GM21360 (cell line): ENCODE measurements at regions not wholly inside any gene's neighbourhood (a gene's known extent, or its start where the extent isn't known, plus 50 kb on each side); places are given as distances from the start of the nearest gene placed in this dataset.

Source experiments
- ATAC-seq: cut with Tn5 transposase; IDR thresholded peaks from one replicate; pipeline ENCODE4 v1.9.1; 2021; ENCODE audit warnings: mild to moderate bottlenecking, moderate library complexity; ENCODE audit not compliant: unreplicated experiment

DNA sequence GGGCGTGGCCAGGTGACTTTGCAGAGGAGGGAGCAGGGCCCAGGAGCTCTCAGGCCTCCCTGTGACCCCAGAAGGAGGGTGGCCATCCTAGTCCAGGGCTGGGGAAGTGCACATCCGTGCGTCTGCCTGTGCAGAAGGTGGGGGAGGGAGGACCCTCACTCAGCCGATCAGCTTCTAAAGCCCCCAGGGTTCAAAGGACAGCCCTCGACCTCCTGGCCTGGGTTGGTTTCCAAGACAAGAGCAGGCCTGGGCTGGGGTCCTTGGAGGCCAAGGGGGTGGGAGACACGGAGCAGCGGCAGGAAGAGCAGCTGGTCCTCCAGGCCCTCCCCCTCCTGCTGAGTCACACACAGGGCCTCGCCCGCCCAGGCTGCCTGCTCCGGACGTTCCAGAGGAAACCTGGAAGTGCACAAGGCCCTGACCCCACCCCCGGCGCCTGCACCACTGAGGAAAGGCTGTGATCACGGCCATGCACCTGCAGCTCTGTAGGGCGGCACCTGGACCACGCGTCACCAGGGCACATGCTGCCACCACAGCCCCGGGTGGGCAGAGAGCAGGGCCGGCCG, 67.1 kb upstream of the ZNF469 start:
- ATAC-seq = no peak

DNA sequence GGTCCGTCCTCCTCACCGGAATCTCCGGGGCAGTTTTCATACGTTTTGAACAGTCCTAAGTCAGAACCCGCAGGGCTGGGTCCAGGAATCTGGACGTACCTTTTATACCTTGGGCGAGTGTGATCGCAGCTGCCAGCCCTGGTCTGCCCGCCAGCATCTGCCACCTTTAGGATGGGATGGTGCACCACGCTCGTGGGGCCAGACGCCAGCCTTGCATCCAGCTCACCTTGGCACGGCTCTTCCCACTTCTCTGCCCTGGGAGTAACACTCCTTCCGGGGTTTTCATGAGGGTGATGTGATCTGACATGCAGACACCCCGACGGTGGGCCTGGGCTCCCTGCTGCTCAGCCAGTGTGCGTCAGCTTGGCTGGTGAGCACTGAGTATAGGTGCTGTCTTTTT, 66.6 kb upstream of the ZNF469 start:
- ATAC-seq = no peak

DNA sequence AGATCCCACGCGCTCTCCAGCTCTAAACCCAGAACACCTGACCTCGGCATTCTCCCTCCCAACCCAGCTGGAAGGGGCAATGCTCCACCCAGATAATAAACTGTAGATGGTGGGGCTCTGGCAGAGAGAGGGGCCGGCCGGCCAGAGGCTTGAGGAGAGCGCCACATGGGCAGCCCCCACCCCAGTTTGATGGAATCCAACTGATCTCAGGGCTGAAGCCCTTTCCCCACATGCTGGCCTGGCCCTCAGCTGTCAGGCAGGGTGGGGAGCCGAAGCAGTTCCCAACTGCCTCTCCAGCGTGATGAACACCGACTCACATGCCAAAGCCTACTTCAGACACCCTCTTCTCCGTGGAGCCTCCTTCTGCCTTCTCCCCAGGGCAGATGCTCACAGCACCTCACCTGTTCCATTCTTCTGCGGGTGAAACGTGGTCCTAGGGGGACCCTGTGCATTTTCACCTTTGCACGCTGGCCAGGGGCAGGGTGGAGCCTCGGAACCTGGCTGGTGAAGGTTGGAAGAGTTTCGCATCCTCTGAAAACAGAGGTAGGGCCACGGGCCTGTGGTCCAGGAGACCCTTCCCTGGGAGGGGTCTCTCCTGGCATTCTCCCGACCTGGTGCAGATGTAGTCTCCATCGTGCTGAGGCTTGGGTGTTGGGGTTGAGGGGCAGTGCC, 65.7 kb upstream of the ZNF469 start:
- ATAC-seq = no peak

DNA sequence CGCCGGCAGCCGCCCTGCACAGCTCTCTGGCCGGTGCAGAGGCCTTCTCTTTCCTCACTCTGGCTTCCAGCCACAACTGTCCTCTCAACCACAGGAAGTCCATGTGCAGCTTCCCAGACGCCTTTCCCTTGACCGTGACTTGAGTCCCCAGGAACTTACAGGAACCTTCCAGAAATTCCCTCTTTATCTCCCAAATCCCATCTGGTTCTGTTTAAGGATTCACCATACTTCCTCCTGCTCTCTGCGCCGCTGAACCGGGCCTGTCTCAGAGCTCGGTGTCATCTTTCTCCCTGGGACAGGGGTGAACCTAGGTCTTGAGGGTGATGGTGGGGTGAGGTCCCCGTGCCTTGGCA, 65.2 kb upstream of the ZNF469 start:
- ATAC-seq = no peak

DNA sequence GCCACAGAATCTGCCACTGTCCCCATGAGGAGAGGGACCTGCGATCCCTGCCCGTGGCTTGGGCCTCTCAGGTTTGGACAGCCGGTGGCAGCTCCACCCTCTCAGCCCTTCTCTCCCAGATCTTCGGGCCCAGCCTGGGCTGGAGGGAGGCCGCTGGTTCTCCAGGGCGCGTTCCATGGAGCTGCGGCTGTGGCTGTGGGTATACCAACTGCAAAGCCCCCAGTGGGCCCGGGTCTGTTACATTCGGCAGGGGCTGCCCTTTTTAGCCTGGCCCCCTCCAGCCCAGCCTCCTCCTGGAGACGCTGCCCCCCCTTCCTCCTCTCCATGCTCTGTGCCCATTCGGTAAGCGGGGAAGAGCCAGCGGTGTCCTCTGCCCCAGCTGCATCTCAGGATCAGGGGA, 64.7 kb upstream of the ZNF469 start:
- ATAC-seq = no peak

DNA sequence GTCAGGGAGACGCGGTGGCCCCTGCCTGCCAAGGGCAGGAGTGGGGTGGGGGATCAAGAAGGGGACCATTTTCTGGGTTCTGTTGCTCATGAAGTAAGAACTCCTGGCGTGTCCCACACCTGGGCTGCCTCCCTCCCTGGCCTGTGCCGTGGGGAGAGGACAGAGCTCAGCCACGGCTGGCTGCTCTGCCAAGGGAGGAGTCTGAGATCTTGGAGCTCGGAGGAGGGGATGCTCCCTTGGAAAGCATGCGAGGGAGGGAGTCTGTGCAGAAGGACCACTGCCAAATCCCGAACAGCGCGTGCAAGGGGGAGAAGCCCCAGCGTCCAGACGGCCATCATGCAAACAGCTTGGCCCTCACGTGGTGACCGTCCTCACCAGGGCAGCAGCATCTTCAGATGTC, 64.2 kb upstream of the ZNF469 start:
- ATAC-seq = no peak

DNA sequence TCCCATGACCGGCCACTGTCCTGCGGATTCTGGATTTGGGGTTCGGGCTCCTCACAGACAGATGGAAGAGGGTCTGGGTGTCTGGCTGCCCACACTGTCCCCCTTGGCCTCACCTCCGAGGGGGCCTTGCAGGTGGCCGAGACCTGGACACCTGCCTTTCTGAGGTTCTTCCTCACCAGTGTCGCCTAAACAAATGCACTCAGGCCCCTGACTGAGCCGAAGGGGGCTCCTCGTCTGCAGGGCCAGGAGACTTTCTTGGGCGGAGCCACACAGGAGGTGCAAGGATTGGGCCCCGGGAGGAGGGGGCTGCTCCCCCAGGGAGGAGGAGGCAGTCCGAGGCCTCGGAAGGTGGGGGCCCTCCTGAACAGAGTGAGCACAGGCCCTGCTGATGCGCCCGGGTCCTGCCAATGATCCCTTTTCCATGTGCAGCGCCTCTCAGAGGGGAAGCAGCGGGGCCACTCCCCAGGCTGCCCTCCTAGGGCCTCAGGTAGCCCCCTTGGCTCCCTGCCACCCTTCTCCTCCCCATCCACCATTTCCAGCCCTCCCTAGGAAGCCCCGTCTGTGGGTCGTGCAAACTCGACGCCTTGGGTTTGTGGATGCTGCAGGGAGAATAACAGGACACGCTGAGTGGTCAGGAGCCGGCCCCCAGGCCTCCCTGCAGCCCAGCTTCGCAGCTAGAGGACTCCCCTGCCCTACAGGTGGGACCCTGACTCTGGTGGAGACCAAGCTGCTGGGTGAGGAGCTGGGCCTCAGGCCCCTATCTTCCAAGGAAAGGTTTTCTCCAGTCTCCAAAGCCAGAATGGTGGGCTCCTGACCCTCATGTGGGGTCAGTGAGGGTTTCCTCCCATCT, 63.4 kb upstream of the ZNF469 start:
- ATAC-seq = no peak

DNA sequence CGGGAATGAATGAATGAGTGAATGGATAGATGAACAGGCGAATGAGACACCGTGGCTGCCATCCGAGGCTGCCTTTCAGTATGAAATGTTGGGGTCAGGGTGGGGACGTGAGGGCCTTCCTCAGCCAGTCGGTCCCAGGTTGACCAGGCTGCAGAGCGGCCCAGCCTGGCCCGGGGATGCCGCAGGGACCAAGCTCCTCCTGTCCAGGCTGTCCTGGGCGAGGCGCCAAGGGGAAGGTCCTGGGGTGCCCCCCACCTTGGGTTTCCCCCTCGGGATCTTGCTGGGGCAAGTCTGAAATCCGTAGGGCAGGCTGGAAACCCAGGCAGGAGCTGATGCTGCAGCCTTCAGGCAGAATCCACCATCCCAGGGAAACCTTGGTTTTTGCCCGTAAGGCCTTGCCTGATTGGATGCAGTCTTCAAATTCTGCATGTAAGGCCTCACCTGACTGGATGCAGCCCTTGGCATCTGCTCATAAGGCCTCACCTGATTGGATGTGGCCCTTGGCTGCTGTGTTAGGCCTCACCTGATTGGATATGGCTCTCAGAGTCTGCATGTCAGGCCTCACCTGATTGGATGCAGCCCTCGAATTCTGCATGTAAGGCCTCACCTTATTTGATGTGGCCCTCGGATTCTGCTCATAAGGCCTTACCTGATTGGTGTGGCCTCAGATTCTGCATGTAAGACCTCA, 61.7 kb upstream of the ZNF469 start:
- no peak for ATAC-seq

DNA sequence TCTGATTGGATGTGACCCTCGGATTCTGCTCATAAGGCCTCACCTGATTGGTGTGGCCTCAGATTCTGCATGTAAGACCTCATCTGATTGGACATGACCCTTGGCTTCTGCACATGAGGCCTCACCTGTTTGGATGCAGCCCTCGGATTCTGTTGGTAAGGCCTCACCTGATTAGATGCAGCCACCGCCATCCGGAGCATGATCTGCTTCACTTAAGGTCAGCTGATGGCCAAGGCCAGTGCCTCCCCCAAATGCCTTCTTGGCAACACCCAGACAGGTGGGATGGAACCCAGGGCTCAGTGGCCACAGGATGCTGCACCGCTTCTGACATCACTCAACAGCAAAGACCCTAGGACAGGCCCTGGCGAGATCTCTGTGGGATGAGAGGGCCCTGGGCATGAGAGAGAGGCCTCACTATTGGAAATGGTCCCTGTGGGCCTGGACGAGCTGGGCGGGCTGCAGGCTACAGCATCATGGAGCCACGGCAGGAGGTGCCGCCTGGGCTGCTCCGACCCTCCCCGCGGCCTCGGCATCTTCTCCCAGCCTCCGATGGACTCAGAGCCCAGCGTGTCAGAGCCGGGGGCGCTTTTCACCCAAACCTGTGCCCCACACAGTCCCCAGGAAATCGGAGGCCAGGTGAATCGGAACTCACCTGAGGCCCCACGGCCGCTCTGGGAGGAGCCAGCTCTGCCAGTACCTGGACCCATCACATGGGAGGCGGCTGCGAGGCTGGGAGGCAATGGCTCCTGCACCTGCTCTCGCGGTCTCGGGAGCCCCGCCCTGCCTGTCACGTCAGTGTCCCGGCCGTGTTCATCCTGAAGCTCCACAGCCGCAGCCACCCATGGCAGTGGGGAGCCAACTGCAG, 60.9 kb upstream of the ZNF469 start:
- no peak for ATAC-seq

DNA sequence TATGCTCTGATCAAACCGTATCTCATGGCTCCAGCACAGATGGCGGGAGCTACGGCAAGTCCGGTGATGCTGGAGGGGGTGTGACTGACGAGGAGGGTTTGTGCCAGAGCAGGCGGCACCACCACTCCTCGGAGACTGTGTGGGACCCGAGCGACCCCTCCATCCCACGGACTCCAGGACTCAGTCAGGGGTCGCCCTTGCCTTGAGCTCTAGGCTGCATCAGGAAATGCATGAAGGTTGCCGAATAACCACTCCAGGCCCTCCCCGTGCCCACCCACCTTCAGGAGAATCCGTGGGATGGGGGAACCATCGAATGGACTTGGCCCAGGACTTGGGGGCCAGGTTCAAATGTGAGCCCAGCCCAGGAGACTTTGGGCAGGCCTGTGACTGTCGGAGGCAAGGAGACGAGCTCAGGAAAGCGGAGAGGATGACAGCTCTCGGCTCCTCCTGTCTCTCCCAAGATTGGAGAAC, 60.2 kb upstream of the ZNF469 start:
- ATAC-seq = no peak

DNA sequence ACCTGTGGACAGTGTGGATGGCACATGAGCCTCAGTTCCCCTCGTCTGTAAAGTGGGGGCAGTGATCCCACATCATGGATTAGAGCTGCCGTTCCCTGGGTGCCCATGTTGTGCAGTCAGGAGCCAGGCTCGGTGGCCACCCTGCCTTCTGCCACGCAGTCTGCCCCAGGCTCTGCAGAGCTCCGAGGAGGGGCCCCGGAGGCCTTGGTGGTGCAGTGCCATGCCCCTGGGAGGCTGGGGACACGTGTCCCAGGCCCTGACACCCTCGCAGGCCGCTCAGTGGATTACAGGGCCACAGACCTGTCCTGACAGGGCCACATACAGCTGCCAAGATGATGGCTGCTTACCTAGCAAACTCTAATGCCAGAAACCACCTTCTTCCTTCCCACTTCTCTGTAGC, 59.7 kb upstream of the ZNF469 start:
- ATAC-seq = no peak

DNA sequence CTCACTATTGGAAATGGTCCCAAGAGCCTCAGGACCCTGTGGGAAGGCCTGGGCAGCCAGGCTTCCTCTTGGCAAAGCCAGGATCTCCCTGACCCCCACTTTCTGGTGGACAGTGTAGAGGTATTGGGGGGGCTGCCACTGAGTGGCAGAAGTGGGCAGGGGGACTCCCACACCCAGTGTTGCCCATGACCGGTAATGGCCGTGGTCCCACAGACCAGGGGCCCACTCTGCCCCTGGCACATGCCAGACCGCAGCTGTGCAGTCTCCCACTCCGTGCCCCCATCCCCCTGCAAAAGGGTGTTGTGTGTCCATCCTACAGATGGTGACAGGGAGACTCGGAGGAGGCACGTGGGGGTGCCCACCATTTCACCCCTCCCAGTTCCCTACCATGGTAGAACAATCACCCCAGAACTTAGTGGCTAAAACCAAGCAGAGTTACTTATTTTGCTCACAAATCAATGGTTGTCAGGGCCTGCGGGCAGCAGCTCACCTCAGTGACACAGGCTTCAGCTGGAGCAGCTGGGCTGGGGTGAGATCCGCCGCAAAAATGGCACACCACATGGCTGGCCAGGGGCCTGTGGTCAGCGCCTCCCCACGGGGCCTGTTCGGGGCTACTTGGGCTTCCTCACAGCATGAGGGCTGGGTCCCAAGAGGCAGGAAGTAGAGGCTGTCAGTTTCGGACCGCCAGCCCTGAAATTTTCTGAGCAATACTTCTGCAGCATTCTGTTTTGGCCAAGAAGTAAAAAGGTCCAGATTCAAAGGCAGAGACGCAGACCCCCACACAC, 59.0 kb upstream of the ZNF469 start:
- no peak for ATAC-seq

DNA sequence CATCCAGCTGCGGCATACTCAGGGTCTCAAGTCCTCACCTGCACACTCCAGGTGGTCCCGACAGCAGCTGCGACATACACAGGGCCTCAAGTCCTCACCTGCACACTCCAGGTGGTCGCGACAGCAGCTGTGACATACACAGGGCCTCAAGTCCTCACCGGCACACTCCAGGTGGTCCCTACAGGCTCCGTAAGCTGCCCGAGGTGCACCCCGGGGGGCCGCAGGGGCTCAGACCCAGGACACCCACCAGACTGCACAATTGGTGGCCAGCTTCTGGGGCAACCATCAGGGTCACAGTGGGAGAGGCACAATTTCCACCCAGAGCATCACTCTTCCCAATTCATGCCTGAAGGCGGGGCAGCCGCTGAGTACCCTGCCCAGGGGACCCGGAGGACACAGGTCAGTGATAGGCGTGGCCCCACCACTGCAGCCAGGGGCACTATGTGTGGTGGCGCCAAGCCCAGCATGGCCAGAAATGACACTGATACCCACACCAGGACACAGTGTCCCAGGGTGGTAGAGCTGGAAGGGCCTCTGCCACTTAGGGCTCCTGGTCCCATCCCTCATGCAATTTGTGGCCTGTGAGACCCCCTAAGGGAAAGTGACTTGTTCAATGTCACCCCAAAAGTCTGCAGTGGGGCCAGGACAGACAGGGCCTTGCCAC, 57.5 kb upstream of the ZNF469 start:
- no peak for ATAC-seq

DNA sequence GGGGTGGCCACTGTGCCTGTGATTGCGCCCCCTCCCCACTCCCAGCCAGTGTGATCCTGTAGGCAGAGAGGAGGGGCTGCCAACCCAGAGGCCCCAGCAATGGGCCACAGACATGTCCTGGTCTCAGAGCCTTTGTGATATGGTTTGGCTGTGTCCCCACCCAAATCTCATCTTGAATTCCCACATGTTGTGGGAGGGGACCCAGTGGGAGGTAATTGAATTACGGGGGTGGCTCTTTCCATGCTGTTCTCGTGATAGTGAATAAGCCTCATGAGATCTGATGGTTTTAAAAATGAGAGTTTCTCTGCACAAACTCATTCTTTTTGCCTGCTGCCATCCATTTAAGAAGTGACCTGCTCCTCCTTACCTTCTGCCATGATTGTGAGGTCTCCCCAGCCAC, 56.8 kb upstream of the ZNF469 start:
- ATAC-seq = no peak

DNA sequence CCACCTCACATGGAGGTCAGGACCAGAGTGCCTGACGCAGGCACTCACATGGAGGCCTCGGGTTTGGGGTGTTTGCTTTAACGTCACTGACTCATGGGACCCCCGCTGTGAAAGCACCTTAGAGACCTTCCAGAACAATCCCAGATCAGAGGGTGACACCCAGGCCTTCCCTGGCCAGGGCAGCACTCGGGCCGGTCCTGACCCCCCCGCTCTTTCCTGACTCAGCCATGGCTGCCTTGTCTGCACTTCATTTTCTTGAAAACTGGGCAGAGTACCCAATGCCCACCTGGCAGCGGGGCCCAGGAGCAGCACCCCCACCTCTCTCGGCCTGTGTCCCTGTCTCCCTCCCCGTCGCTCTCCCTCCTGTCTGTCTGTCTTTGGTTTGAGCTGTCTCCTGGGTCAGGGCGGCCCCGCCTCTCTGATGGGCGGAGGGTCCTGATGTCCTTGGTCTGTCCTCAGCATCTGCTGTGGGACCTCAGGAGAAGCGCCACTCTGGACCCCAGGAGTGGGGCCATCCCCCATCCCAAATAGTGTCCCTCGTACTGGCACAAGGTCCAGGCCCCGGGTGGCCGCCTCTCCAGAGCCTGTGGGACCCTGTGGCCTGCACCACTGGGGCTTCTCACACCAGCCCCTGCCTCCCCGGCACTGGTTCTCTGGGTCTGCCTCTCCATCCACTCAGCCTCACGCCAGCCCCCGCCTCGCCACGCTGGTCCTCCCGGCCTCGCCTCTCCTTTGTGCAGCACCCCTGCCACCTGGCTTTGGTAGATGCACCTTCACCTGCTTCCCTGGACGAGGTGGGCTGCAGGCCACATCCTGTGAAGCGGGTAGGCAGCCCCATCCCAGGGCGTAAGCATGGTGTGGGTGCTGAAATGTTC, 55.9 kb upstream of the ZNF469 start:
- no peak for ATAC-seq

DNA sequence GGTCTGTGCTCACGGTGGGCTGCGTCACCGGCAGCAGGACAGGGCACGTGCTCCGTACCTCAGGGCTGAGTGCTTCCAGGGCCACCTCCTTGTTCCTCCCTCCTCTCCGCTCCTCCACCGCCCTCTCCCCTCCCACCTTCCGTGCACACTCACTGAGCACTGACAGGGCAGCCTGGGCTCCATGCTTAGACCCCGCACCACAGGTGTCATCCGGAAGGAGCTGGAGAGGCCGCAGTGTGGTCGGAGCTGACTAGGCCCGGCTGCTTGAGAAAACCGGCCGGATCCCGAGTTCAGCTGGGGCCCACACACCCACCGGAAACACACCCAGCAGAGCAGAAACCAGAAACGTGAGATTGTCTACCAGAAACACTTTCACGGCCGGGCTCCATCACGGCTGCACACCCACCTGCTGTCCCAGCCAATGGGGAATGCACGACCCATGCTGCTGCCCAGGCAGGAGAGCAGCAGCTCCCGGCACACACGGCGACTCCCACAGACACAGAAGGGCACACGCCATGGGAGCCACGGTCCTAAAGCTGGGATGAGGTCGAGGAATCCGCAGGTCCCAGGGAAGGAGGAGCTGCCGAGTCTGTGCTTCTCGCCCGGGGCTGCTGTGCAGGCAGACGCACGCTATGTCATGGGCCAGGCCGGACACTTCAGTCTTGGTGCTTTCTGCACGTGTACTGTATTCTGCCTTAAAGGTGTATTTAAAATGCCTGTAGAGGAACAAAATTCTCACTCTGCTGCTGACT, 55.0 kb upstream of the ZNF469 start:
- no peak for ATAC-seq

DNA sequence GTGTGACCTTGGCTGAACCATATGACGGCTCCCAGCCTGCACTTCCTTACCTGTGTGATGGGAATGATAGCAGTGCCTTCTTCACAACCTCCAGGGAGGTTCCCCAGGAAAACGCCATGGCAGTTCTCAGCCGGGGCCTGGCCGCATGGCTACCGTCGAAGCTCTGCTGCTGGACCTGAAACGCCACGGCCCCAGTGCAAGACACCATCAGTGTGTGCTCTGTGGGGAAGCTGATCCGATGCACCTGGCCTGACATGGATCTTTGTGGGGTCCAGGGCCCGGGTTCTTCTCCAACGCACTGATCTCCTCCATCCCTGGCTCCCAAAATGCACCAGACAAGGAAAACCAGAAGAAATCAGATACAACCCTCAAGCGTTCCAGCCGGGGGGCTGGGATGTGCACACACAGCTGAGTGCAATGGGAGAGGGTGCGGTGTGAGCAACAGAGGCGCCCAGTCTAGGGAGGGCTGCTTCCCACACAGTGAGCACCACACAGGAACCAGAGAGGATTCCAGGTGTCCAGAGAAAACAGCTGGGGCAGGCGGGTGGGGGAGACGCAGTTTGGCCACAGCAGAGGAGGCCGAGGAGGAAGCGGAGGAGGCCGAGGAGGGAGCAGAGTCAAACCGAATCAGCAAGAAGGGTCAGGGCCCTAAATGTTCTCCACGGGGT, 54.3 kb upstream of the ZNF469 start:
- no peak for ATAC-seq
